ENCODE measurements at regions not wholly inside any gene's neighbourhood (a gene's known extent, or its start where the extent isn't known, plus 50 kb on each side); places are given as distances from the start of the nearest gene placed in this dataset.

GRCh38 chr10:107706096-107706725, 541.7 kb upstream of the SORCS1 start:
- Histone ChIP-seq H3K9ac (ENCODE audit: low read length in 2 of 2) (no peak overlapping the region), H3K36me3 (ENCODE audit: control insufficient read depth in 2 of 2, insufficient read depth in 2 of 2, low read length in 2 of 2) (no peaks in the 10 kb centered on the region), H3K27ac (ENCODE audit: low read length) (no peak overlapping the region), H3K9me3 (ENCODE audit: control insufficient read depth in 2 of 2, low read length in 2 of 2) (no peaks in the 10 kb centered on the region), H3K4me3 (ENCODE audit: low read length in 2 of 2) (no peak overlapping the region), H3K4me1 (ENCODE audit: control insufficient read depth, insufficient read depth, low read length) (no peaks in the 10 kb centered on the region), H3K27me3 (ENCODE audit: control insufficient read depth in 1 of 2, insufficient read depth in 2 of 2, low read length in 2 of 2) (no peaks in the 10 kb centered on the region)

GRCh38 chr10:107701943-107702342, 537.4 kb upstream of the SORCS1 start:
- no peaks in the 10 kb centered on the region for H3K4me1 ChIP-seq (ENCODE audit: control insufficient read depth, insufficient read depth, low read length)
- H3K27ac ChIP-seq (ENCODE audit: low read length): no peak overlapping the region
- no peak overlapping the region for H3K9ac ChIP-seq (ENCODE audit: low read length in 2 of 2)
- no peaks in the 10 kb centered on the region for H3K27me3 ChIP-seq (ENCODE audit: control insufficient read depth in 1 of 2, insufficient read depth in 2 of 2, low read length in 2 of 2)
- H3K4me3 ChIP-seq (ENCODE audit: low read length in 2 of 2): no peak overlapping the region
- no peaks in the 10 kb centered on the region for H3K9me3 ChIP-seq (ENCODE audit: control insufficient read depth in 2 of 2, low read length in 2 of 2)
- no peaks in the 10 kb centered on the region for H3K36me3 ChIP-seq (ENCODE audit: control insufficient read depth in 2 of 2, insufficient read depth in 2 of 2, low read length in 2 of 2)

- no peak overlapping the region for H3K27ac ChIP-seq (ENCODE audit: low read length)
- no peaks in the 10 kb centered on the region for H3K27me3 ChIP-seq (ENCODE audit: control insufficient read depth in 1 of 2, insufficient read depth in 2 of 2, low read length in 2 of 2)
- no peak overlapping the region for H3K9ac ChIP-seq (ENCODE audit: low read length in 2 of 2)
- H3K9me3 ChIP-seq (ENCODE audit: control insufficient read depth in 2 of 2, low read length in 2 of 2): no peaks in the 10 kb centered on the region
- H3K4me3 ChIP-seq (ENCODE audit: low read length in 2 of 2): no peak overlapping the region
- H3K4me1 ChIP-seq (ENCODE audit: control insufficient read depth, insufficient read depth, low read length): no peaks in the 10 kb centered on the region
- H3K36me3 ChIP-seq (ENCODE audit: control insufficient read depth in 2 of 2, insufficient read depth in 2 of 2, low read length in 2 of 2): no peaks in the 10 kb centered on the region
Measured at GRCh38 chr10:107692072-107692471, 527.6 kb upstream of the SORCS1 start.

- Histone ChIP-seq H3K27me3 (ENCODE audit: control insufficient read depth in 1 of 2, insufficient read depth in 2 of 2, low read length in 2 of 2) (no peaks in the 10 kb centered on the region), H3K4me1 (ENCODE audit: control insufficient read depth, insufficient read depth, low read length) (no peaks in the 10 kb centered on the region), H3K9me3 (ENCODE audit: control insufficient read depth in 2 of 2, low read length in 2 of 2) (no peaks in the 10 kb centered on the region), H3K27ac (ENCODE audit: low read length) (no peak overlapping the region), H3K9ac (ENCODE audit: low read length in 2 of 2) (no peak overlapping the region), H3K36me3 (ENCODE audit: control insufficient read depth in 2 of 2, insufficient read depth in 2 of 2, low read length in 2 of 2) (no peaks in the 10 kb centered on the region), H3K4me3 (ENCODE audit: low read length in 2 of 2) (no peak overlapping the region)
Measured at GRCh38 chr10:107689323-107689722, 524.8 kb upstream of the SORCS1 start.

- Histone ChIP-seq H3K4me3 (ENCODE audit: low read length in 2 of 2) (no peak overlapping the region), H3K9me3 (ENCODE audit: control insufficient read depth in 2 of 2, low read length in 2 of 2) (no peaks in the 10 kb centered on the region), H3K27ac (ENCODE audit: low read length) (no peak overlapping the region), H3K9ac (ENCODE audit: low read length in 2 of 2) (no peak overlapping the region), H3K36me3 (ENCODE audit: control insufficient read depth in 2 of 2, insufficient read depth in 2 of 2, low read length in 2 of 2) (no peaks in the 10 kb centered on the region), H3K4me1 (ENCODE audit: control insufficient read depth, insufficient read depth, low read length) (no peaks in the 10 kb centered on the region), H3K27me3 (ENCODE audit: control insufficient read depth in 1 of 2, insufficient read depth in 2 of 2, low read length in 2 of 2) (no peaks in the 10 kb centered on the region)
Measured at GRCh38 chr10:107687701-107688100, 523.2 kb upstream of the SORCS1 start.

GRCh38 chr10:107686095-107686494, 521.6 kb upstream of the SORCS1 start:
- H3K9me3 ChIP-seq (ENCODE audit: control insufficient read depth in 2 of 2, low read length in 2 of 2): no peaks in the 10 kb centered on the region
- H3K4me1 ChIP-seq (ENCODE audit: control insufficient read depth, insufficient read depth, low read length): no peaks in the 10 kb centered on the region
- no peak overlapping the region for H3K9ac ChIP-seq (ENCODE audit: low read length in 2 of 2)
- H3K4me3 ChIP-seq (ENCODE audit: low read length in 2 of 2): no peak overlapping the region
- no peaks in the 10 kb centered on the region for H3K27me3 ChIP-seq (ENCODE audit: control insufficient read depth in 1 of 2, insufficient read depth in 2 of 2, low read length in 2 of 2)
- H3K27ac ChIP-seq (ENCODE audit: low read length): no peak overlapping the region
- no peaks in the 10 kb centered on the region for H3K36me3 ChIP-seq (ENCODE audit: control insufficient read depth in 2 of 2, insufficient read depth in 2 of 2, low read length in 2 of 2)

- H3K9ac ChIP-seq (ENCODE audit: low read length in 2 of 2): no peak overlapping the region
- no peaks in the 10 kb centered on the region for H3K9me3 ChIP-seq (ENCODE audit: control insufficient read depth in 2 of 2, low read length in 2 of 2)
- H3K27ac ChIP-seq (ENCODE audit: low read length): no peak overlapping the region
- H3K27me3 ChIP-seq (ENCODE audit: control insufficient read depth in 1 of 2, insufficient read depth in 2 of 2, low read length in 2 of 2): no peaks in the 10 kb centered on the region
- no peaks in the 10 kb centered on the region for H3K4me1 ChIP-seq (ENCODE audit: control insufficient read depth, insufficient read depth, low read length)
- H3K36me3 ChIP-seq (ENCODE audit: control insufficient read depth in 2 of 2, insufficient read depth in 2 of 2, low read length in 2 of 2): no peaks in the 10 kb centered on the region
- no peak overlapping the region for H3K4me3 ChIP-seq (ENCODE audit: low read length in 2 of 2)
Measured at GRCh38 chr10:107671960-107672359, 507.5 kb upstream of the SORCS1 start.

- H3K36me3 ChIP-seq (ENCODE audit: control insufficient read depth in 2 of 2, insufficient read depth in 2 of 2, low read length in 2 of 2): no peaks in the 10 kb centered on the region
- no peak overlapping the region for H3K4me3 ChIP-seq (ENCODE audit: low read length in 2 of 2)
- no peaks in the 10 kb centered on the region for H3K9me3 ChIP-seq (ENCODE audit: control insufficient read depth in 2 of 2, low read length in 2 of 2)
- no peaks in the 10 kb centered on the region for H3K27me3 ChIP-seq (ENCODE audit: control insufficient read depth in 1 of 2, insufficient read depth in 2 of 2, low read length in 2 of 2)
- no peak overlapping the region for H3K9ac ChIP-seq (ENCODE audit: low read length in 2 of 2)
- no peaks in the 10 kb centered on the region for H3K4me1 ChIP-seq (ENCODE audit: control insufficient read depth, insufficient read depth, low read length)
- H3K27ac ChIP-seq (ENCODE audit: low read length): no peak overlapping the region
Measured at GRCh38 chr10:107666214-107666613, 501.7 kb upstream of the SORCS1 start.

- Histone ChIP-seq H3K9ac (ENCODE audit: low read length in 2 of 2) (no peak overlapping the region), H3K27ac (ENCODE audit: low read length) (no peak overlapping the region), H3K36me3 (ENCODE audit: control insufficient read depth in 2 of 2, insufficient read depth in 2 of 2, low read length in 2 of 2) (no peaks in the 10 kb centered on the region), H3K9me3 (ENCODE audit: control insufficient read depth in 2 of 2, low read length in 2 of 2) (no peaks in the 10 kb centered on the region), H3K27me3 (ENCODE audit: control insufficient read depth in 1 of 2, insufficient read depth in 2 of 2, low read length in 2 of 2) (no peaks in the 10 kb centered on the region), H3K4me3 (ENCODE audit: low read length in 2 of 2) (no peak overlapping the region), H3K4me1 (ENCODE audit: control insufficient read depth, insufficient read depth, low read length) (no peaks in the 10 kb centered on the region)
Measured at GRCh38 chr10:107665459-107665858, 501.0 kb upstream of the SORCS1 start.

- H3K27me3 ChIP-seq (ENCODE audit: control insufficient read depth in 1 of 2, insufficient read depth in 2 of 2, low read length in 2 of 2): no peaks in the 10 kb centered on the region
- H3K27ac ChIP-seq (ENCODE audit: low read length): no peak overlapping the region
- no peaks in the 10 kb centered on the region for H3K4me1 ChIP-seq (ENCODE audit: control insufficient read depth, insufficient read depth, low read length)
- H3K4me3 ChIP-seq (ENCODE audit: low read length in 2 of 2): no peak overlapping the region
- no peak overlapping the region for H3K9ac ChIP-seq (ENCODE audit: low read length in 2 of 2)
- H3K36me3 ChIP-seq (ENCODE audit: control insufficient read depth in 2 of 2, insufficient read depth in 2 of 2, low read length in 2 of 2): no peaks in the 10 kb centered on the region
- no peaks in the 10 kb centered on the region for H3K9me3 ChIP-seq (ENCODE audit: control insufficient read depth in 2 of 2, low read length in 2 of 2)
Measured at GRCh38 chr10:107657851-107658250, 493.3 kb upstream of the SORCS1 start.

- H3K4me3 ChIP-seq (ENCODE audit: low read length in 2 of 2): no peak overlapping the region
- no peaks in the 10 kb centered on the region for H3K36me3 ChIP-seq (ENCODE audit: control insufficient read depth in 2 of 2, insufficient read depth in 2 of 2, low read length in 2 of 2)
- H3K4me1 ChIP-seq (ENCODE audit: control insufficient read depth, insufficient read depth, low read length): no peaks in the 10 kb centered on the region
- H3K9ac ChIP-seq (ENCODE audit: low read length in 2 of 2): no peak overlapping the region
- no peaks in the 10 kb centered on the region for H3K27me3 ChIP-seq (ENCODE audit: control insufficient read depth in 1 of 2, insufficient read depth in 2 of 2, low read length in 2 of 2)
- no peaks in the 10 kb centered on the region for H3K9me3 ChIP-seq (ENCODE audit: control insufficient read depth in 2 of 2, low read length in 2 of 2)
- H3K27ac ChIP-seq (ENCODE audit: low read length): no peak overlapping the region
Measured at GRCh38 chr10:107656932-107657331, 492.4 kb upstream of the SORCS1 start.

Data from stomach smooth muscle (tissue), 2 donors.